PC-3 (cell line): ENCODE measurements at regions not wholly inside any gene's neighbourhood (a gene's known extent, or its start where the extent isn't known, plus 50 kb on each side); places are given as distances from the start of the nearest gene placed in this dataset.

Experiments used
- ATAC-seq: fragments of 200-7000 bp; cut with Tn5 transposase; 2 replicates; pipeline ENCODE4 v1.9.1; 2020; ENCODE audit warnings: mild to moderate bottlenecking, moderate library complexity
- BruUV-seq: library from RNA; stranded (reverse); fragments of 400-500 nt; replicated peaks from 2 replicates; lab custom pipeline; 2021; lab: Mats Ljungman, UMichigan
- CTCF ChIA-PET: fragments of 300-600 bp; sonication (Branson Sonifier 250); formaldehyde crosslinking; loops from one replicate; lab custom pipeline; 2022; ENCODE audit warnings: antibody characterized with exemption; lab: Charles Lee
- POLR2A ChIA-PET: fragments of 300-600 bp; sonication (Branson Sonifier 250); formaldehyde crosslinking; loops from one replicate; lab custom pipeline; 2022; ENCODE audit warnings: antibody characterized with exemption; ENCODE audit not compliant: unreplicated experiment; lab: Charles Lee
- DNase-seq: peaks from one replicate; pipeline ENCODE4 v3.0.0-alpha.2; 2015
- H2AFZ ChIP-seq: fragments of 300-600 bp; sonication (generic); 2 replicates; pipeline ENCODE4 v1.6.0; 2016; ENCODE audit warnings: antibody characterized with exemption, low read length
- H3F3A ChIP-seq: fragments of 300-600 bp; sonication (generic); one replicate; pipeline ENCODE4 v1.6.0; 2017; ENCODE audit warnings: antibody characterized with exemption, low read length, control low read depth, mild to moderate bottlenecking; ENCODE audit not compliant: unreplicated experiment
- H3K27ac ChIP-seq: fragments of 300-600 bp; sonication (generic); 2 replicates; pipeline ENCODE4 v1.5.1; 2016; ENCODE audit warnings: mild to moderate bottlenecking, low read length
- H3K27me3 ChIP-seq: fragments of 300-600 bp; sonication (generic); 2 replicates; pipeline ENCODE4 v1.6.1; 2016; ENCODE audit warnings: low read length, mixed read lengths
- H3K36me3 ChIP-seq: fragments of 300-600 bp; sonication (generic); 2 replicates; pipeline ENCODE4 v1.6.1; 2016; ENCODE audit warnings: low read depth, mixed run types, low read length, mixed read lengths
- H3K4me1 ChIP-seq: fragments of 300-600 bp; sonication (generic); 2 replicates; pipeline ENCODE4 v1.5.1; 2016; ENCODE audit warnings: low read length; ENCODE audit not compliant: insufficient read depth
- H3K4me2 ChIP-seq: fragments of 300-600 bp; sonication (generic); 2 replicates; pipeline ENCODE4 v1.6.0; 2016; ENCODE audit warnings: low read length
- H3K4me3 ChIP-seq: fragments of 300-600 bp; sonication (generic); 2 replicates; pipeline ENCODE4 v1.5.1; 2016; ENCODE audit warnings: mild to moderate bottlenecking, low read length, mixed read lengths
- H3K79me2 ChIP-seq: fragments of 300-600 bp; sonication (generic); 2 replicates; pipeline ENCODE4 v1.6.1; 2017; ENCODE audit warnings: low read length, mixed read lengths
- H3K9ac ChIP-seq: fragments of 300-600 bp; sonication (generic); 2 replicates; pipeline ENCODE4 v1.6.0; 2016; ENCODE audit warnings: mild to moderate bottlenecking, low read length
- H3K9me2 ChIP-seq: fragments of 300-600 bp; sonication (generic); replicated peaks from 2 replicates; pipeline ENCODE4 v1.6.1; 2016; ENCODE audit warnings: mixed run types, low read length, mixed read lengths
- H3K9me3 ChIP-seq: fragments of 300-600 bp; sonication (generic); 2 replicates; pipeline ENCODE4 v1.6.1; 2016; ENCODE audit warnings: low read length, mixed read lengths
- H4K20me1 ChIP-seq: fragments of 300-600 bp; sonication (generic); 2 replicates; pipeline ENCODE4 v1.6.1; 2016; ENCODE audit warnings: low read length, mixed read lengths
- CTCF ChIP-seq: fragments of 300-600 bp; sonication (generic); conservative IDR thresholded peaks from 2 replicates; pipeline ENCODE4 v1.5.1; 2017; ENCODE audit warnings: antibody characterized with exemption, low read depth, mild to moderate bottlenecking, low read length
- EZH2 ChIP-seq: fragments of 300-600 bp; sonication (generic); IDR thresholded peaks from one replicate; pipeline ENCODE4 v1.6.1; 2017; ENCODE audit warnings: antibody characterized with exemption, mild to moderate bottlenecking, low read length; ENCODE audit not compliant: unreplicated experiment
- EZH2phosphoT487 ChIP-seq: fragments of 300-600 bp; sonication (generic); IDR thresholded peaks from 2 replicates; pipeline ENCODE4 v1.6.1; 2018; ENCODE audit warnings: mild to moderate bottlenecking, antibody characterized with exemption, low read length, borderline replicate concordance
- intact Hi-C: fragments of 100-400 bp; cut with micrococcal nuclease; formaldehyde crosslinking; loops from 2 replicates; pipeline ENCODE4 v1.9.0; 2023

- H3K27me3 ChIP-seq = no peaks in the 10 kb centered on the region
- no peak for ATAC-seq
- TF ChIP-seq EZH2 (no peak), CTCF (no peak), EZH2phosphoT487 (no peak)
- H3K9me3 ChIP-seq = no peaks in the 10 kb centered on the region
- intact Hi-C loops = no loop called here
- H3K79me2 ChIP-seq = peaks cover 16% of the 10 kb centered on the region
- no TSS peak for BruUV-seq
- DNase-seq = peak; percentile 32
- peak overlapping the region; percentile 99 for H3K27ac ChIP-seq
- peak overlapping the region; percentile 90; the same call in 1 of the 2 replicates for H3K9ac ChIP-seq
- no peak overlapping the region for H3K4me2 ChIP-seq
- no peaks in the 10 kb centered on the region for H3K36me3 ChIP-seq
- H3K4me1 ChIP-seq = peaks cover 69% of the 10 kb centered on the region
- CTCF ChIA-PET = no interaction called here
- H3F3A ChIP-seq = peaks cover 18% of the 10 kb centered on the region
- H2AFZ ChIP-seq = no peak overlapping the region
- POLR2A ChIA-PET = no interaction called here
- H3K9me2 ChIP-seq = no peaks in the 10 kb centered on the region
- H3K4me3 ChIP-seq = no peak overlapping the region
- no peaks in the 10 kb centered on the region for H4K20me1 ChIP-seq
Observed at GRCh38 chr4:74656596-74656995, 137.7 kb downstream of the BTC start.

DNA sequence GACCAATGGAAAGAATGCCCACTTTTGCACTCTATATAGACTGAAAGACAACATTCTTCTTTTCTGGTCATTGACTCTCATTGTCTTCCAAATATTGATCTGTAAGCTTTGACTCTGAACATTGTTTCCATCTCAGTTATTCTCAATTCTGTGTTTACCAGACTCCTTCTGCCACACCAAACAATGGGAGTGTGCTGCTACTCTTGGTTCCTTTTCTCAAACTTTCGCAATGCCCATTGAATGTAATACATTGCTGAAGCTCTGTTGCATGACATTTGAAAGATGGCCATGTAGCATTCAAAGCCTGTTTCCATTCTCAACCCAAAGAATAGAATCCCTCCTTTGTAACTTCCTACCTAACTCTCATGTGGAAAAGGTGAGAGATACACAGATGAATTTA is 136.2 kb downstream of the BTC start:
- H3K9ac ChIP-seq = peak overlapping the region; percentile 90; the same call in 1 of the 2 replicates
- no peaks in the 10 kb centered on the region for H4K20me1 ChIP-seq
- no peak for TF ChIP-seq CTCF
- TF ChIP-seq EZH2phosphoT487 = no peak
- TF ChIP-seq EZH2 = no peak
- H3K27ac ChIP-seq = peak overlapping the region; percentile 99
- H3K36me3 ChIP-seq = no peaks in the 10 kb centered on the region
- peaks cover 80% of the 10 kb centered on the region for H3K4me1 ChIP-seq
- intact Hi-C loops = no loop called here
- no peaks in the 10 kb centered on the region for H3K9me3 ChIP-seq
- H3K79me2 ChIP-seq = peaks cover 12% of the 10 kb centered on the region; the same call in 1 of the 2 replicates
- H3K4me3 ChIP-seq = no peak overlapping the region
- H3K9me2 ChIP-seq = no peaks in the 10 kb centered on the region
- H3F3A ChIP-seq = peaks cover 24% of the 10 kb centered on the region
- no peak for ATAC-seq
- no peak overlapping the region for H2AFZ ChIP-seq
- no TSS peak for BruUV-seq
- ChIA-PET CTCF (no interaction called here), POLR2A (interaction anchor here (0.5 to 0.6 kb wide), 2 partner anchors 27 to 789 kb away, joined by 3 to 5 read pairs; no protein-coding TSS in a partner anchor)
- no peaks in the 10 kb centered on the region for H3K27me3 ChIP-seq
- no peak overlapping the region for H3K4me2 ChIP-seq
- no peak for DNase-seq

DNA sequence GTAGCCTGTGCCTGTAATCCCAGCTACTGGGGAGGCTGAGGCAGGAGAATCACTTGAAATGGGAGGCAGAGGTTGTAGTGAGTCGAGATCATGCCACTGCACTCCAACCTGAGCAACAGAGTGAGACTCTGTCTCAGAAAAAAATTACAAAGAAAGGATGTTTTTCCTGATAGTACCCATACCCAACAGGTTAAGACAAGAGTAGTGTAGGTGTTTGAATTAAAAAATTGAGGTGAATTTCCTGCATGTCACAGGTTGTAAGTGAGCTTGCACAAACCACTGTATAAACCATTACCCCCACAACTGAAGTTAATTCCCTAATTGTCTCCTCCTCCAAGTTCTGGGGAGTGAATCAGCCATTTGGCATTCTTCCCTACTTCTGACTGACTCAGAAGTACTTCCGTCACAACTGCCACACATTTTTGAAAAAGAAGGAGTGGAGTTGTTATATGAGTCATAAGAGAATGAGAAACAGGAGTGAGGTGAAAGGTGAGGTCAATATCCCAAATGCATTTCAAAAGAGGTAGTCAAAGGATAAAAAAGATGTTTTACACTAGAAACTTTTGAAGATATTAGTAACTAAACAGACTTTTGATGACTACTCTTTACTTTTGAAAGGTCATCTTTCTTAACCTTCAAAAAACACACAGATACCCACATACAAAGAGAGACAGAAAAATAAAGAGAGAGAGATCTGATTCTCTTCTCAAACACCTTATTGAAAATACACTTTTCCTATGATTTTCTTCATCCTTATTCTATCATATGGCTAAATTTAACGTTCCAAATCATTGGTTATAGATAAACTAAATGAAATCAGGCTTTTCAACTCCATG is 134.5 kb downstream of the BTC start:
- Histone ChIP-seq H3F3A (peaks cover 19% of the 10 kb centered on the region), H3K9me2 (no peaks in the 10 kb centered on the region), H3K4me2 (peak overlapping the region; percentile 38), H4K20me1 (no peaks in the 10 kb centered on the region), H3K4me3 (no peak overlapping the region), H3K27ac (peak overlapping the region; percentile 99), H3K9ac (peak overlapping the region; percentile 90), H3K79me2 (peaks cover 8% of the 10 kb centered on the region; the same call in 1 of the 2 replicates), H2AFZ (no peak overlapping the region), H3K4me1 (peaks cover 78% of the 10 kb centered on the region), H3K36me3 (no peaks in the 10 kb centered on the region), H3K9me3 (no peaks in the 10 kb centered on the region), H3K27me3 (no peaks in the 10 kb centered on the region)
- TF ChIP-seq EZH2 (no peak), EZH2phosphoT487 (no peak), CTCF (no peak)
- peak; percentile 60 for ATAC-seq
- DNase-seq = peak; percentile 98
- intact Hi-C loops = loop anchor here (1.0 kb wide), 1 partner anchor 35 kb away; no protein-coding TSS in a partner anchor
- ChIA-PET POLR2A (no interaction called here), CTCF (no interaction called here)
- TSS peak; percentile 79 for BruUV-seq
